Coronary artery (tissue), 2 donors: ENCODE measurements at regions not wholly inside any gene's neighbourhood (a gene's known extent, or its start where the extent isn't known, plus 50 kb on each side); places are given as distances from the start of the nearest gene placed in this dataset.

ENCODE experiments used
- DNase-seq: peaks from one replicate; pipeline ENCODE4 v3.0.0-alpha.2; 2017; ENCODE audit warnings: low spot score
- H3K27ac ChIP-seq, 2 donors: fragments of 200-600 bp; sonication (generic); one replicate each; pipeline ENCODE4 v1.5.1; 2016 to 2019
- H3K4me3 ChIP-seq: fragments of 200-600 bp; sonication (generic); 2 replicates; pipeline ENCODE4 v1.5.1; 2016; ENCODE audit warnings: mild to moderate bottlenecking, moderate library complexity
- TF ChIP-seq, protein P1 (sequence below): fragments of 200-600 bp; sonication (generic); IDR thresholded peaks from one replicate; pipeline ENCODE4 v1.5.1; 2019; ENCODE audit warnings: antibody characterized with exemption

DNA sequence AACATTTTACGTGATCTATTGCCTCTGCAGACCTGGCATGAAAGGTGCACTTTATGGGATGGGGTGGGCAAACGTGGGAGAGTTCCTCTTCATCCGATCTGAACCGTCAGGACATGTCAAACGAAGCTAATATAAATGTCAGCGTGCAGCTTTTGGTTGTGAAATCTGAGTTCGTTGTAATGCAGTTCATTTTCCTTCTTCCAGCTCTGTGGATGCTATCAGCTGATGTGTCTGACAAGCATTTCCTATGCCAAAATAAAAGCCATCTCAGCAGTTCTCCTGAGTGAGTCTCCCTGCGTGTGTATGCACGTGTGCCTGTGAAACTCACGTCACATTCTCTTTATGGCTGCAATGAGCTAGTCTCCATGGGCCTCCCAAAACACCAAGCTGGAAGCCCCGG is 512.3 kb downstream of the MCTP2 start:
- Histone ChIP-seq H3K4me3 (no peak overlapping the region), H3K27ac (no peak overlapping the region)
- no peak for DNase-seq
- TF ChIP-seq, protein P1, sequence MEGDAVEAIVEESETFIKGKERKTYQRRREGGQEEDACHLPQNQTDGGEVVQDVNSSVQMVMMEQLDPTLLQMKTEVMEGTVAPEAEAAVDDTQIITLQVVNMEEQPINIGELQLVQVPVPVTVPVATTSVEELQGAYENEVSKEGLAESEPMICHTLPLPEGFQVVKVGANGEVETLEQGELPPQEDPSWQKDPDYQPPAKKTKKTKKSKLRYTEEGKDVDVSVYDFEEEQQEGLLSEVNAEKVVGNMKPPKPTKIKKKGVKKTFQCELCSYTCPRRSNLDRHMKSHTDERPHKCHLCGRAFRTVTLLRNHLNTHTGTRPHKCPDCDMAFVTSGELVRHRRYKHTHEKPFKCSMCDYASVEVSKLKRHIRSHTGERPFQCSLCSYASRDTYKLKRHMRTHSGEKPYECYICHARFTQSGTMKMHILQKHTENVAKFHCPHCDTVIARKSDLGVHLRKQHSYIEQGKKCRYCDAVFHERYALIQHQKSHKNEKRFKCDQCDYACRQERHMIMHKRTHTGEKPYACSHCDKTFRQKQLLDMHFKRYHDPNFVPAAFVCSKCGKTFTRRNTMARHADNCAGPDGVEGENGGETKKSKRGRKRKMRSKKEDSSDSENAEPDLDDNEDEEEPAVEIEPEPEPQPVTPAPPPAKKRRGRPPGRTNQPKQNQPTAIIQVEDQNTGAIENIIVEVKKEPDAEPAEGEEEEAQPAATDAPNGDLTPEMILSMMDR, result no peak

- TF ChIP-seq, protein P1, result no peak
Measured at GRCh38 chr15:94744080-94744793, 512.9 kb downstream of the MCTP2 start.

DNA sequence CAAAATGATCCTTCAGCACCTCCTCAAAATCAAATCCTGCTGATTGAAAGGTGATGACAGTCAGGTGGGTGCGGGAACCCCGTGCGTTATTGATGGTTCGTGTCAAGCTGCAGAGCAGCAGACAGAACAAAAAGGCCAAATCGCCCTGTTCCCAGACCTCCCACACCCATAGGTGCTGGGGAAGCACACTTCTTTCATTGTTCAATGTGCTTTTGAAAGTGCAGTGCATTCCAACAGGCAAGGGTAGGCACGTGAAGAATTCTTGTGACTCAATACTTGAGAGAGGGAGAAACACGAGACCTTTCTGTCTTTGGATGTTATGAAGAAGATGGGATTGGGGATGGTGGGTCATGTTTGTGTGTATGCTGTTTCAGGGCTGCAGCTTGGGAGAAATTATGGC is 514.0 kb downstream of the MCTP2 start:
- TF ChIP-seq, protein P1, result no peak
- no peak overlapping the region for H3K27ac ChIP-seq
- H3K4me3 ChIP-seq, result no peak overlapping the region
- DNase-seq, result no peak

More at GRCh38 chr15:94744080-94744793, 512.9 kb downstream of the MCTP2 start:
- DNase-seq, result no peak
- Histone ChIP-seq H3K27ac (no peak overlapping the region), H3K4me3 (no peak overlapping the region)

DNA sequence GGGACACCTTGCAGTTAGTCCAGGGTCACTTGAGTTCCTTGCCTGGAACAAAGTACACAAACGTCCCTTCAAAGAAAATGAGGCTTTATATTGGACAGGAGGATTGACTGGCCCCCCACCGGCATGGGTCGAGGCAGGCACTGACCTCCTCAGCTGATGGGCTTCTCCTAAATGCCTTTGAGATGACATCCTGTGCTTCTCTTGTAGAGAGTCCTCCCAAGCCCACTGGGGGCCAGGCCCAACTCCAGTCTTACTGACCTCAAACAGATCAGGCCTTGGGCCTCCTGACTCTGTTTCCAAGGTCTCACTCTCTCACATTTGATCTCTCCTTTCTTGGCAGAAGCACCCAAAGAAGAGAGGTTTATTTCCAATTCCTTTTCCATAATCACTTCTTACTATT is 516.1 kb downstream of the MCTP2 start:
- TF ChIP-seq, protein P1, result no peak
- no peak for DNase-seq
- Histone ChIP-seq H3K27ac (no peak overlapping the region), H3K4me3 (no peak overlapping the region)

- Histone ChIP-seq H3K4me3 (no peak overlapping the region), H3K27ac (no peak overlapping the region)
- TF ChIP-seq, protein P1, result no peak
- DNase-seq, result no peak
Measured at GRCh38 chr15:94749811-94750617, 518.7 kb downstream of the MCTP2 start.

GRCh38 chr15:94760348-94760747 is 529.0 kb downstream of the MCTP2 start:
- no peak for DNase-seq
- Histone ChIP-seq H3K27ac (no peak overlapping the region), H3K4me3 (no peak overlapping the region)
- TF ChIP-seq, protein P1, result no peak

- DNase-seq, result no peak
- Histone ChIP-seq H3K27ac (no peak overlapping the region), H3K4me3 (no peak overlapping the region)
- TF ChIP-seq, protein P1, result no peak
Measured at GRCh38 chr15:94761574-94761973, 530.2 kb downstream of the MCTP2 start.
